ENCODE measurements at regions not wholly inside any gene's neighbourhood (a gene's known extent, or its start where the extent isn't known, plus 50 kb on each side); places are given as distances from the start of the nearest gene placed in this dataset.

- TF ChIP-seq YY1 (IDR thresholded peaks at IDR 0.05; ENCODE audit: low read depth, low read length), result no peak
- no peak for TF ChIP-seq CREB1 (IDR thresholded peaks at IDR 0.05)
- TF ChIP-seq BRCA1 (IDR thresholded peaks at IDR 0.05; ENCODE audit: low read depth, low read length), result no peak
- TF ChIP-seq RFX5 (IDR thresholded peaks at IDR 0.05; ENCODE audit: borderline replicate concordance, low read depth, low read length), result no peak
- TF ChIP-seq CHD2 (IDR thresholded peaks at IDR 0.05; ENCODE audit: low read length), result no peak
- TF ChIP-seq CTBP2 (IDR thresholded peaks at IDR 0.05; ENCODE audit: borderline replicate concordance, insufficient read depth, insufficient read length, low read length), result no peak
- TF ChIP-seq GTF2F1 (IDR thresholded peaks at IDR 0.05; ENCODE audit: borderline replicate concordance, low read depth, low read length), result no peak
- no peak for TF ChIP-seq CTCF (IDR thresholded peaks at IDR 0.05; ENCODE audit: control extremely low read depth in 1 of 3, insufficient read depth in 1 of 3, low read depth in 1 of 3, low read length in 3 of 3)
- TF ChIP-seq USF2 (IDR thresholded peaks at IDR 0.05; ENCODE audit: low read length), result no peak
- no peak for TF ChIP-seq EZH2 (IDR thresholded peaks at IDR 0.05; ENCODE audit: low read depth, low read length, severe bottlenecking)
- TF ChIP-seq SRF (IDR thresholded peaks at IDR 0.05; ENCODE audit: low read depth, low read length), result no peak
- no peak for TF ChIP-seq POLR2AphosphoS5 (IDR thresholded peaks at IDR 0.05; ENCODE audit: low read depth, low read length)
- TF ChIP-seq RBBP5 (IDR thresholded peaks at IDR 0.05; ENCODE audit: borderline replicate concordance, low read depth, low read length), result no peak
- no peak for TF ChIP-seq SP4 (IDR thresholded peaks at IDR 0.05; ENCODE audit: low read length)
- TF ChIP-seq KDM5A (IDR thresholded peaks at IDR 0.05; ENCODE audit: low read length), result no peak
Measured at GRCh38 chr6:120410586-120410985, 923.7 kb downstream of the TBC1D32 start (continued).
